ENCODE measurements at regions not wholly inside any gene's neighbourhood (a gene's known extent, or its start where the extent isn't known, plus 50 kb on each side); places are given as distances from the start of the nearest gene placed in this dataset.

DNA sequence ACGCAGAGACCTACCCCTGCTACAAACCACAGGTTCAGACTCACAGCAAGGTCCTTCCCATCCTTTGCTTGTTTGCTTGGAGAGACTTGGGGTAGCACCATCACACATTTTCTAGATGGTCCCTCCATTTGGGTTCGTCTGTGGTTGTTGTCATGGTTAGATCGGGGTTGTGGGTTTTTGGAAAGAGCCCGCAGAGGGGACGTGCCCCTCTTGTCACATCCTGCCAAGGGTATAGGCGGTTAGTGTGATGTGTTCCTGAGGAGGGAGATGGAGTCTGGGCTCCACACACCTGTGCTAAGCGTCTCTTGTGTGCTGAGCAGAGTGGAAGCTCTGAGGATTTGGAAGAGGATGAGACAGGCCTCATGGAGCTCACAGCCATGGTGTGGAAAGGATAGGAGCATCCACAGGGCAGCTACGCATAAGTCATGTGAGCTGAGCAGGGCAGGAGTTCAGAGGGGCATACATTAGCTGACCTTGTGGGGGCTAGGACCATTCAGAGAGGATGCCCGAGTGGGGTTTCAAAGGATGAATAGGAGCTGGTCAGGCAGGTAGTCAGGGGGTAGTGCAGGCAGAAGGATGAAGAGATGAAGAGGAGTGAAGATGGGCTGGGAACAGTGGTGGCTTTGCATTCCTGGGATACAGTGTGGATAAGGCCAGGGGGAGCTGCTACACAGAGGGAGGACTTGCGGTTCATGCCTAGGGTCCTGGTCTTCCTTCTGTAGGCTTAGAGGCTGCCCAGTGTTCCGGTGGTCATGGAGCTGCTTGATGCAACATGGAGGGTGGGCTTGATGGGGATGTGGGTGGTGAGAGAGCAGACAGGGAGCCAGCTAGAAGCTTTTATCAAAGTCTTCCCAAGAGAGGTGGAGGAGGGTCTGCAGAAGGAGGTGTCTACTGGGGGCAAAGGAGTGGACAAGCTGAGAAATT, 62.9 kb downstream of the ACKR3 start:
- H3K27me3 Mint-ChIP-seq: peaks cover 6% of the 10 kb centered on the region
- POLR2A ChIA-PET: no interaction called here
- no peak for DNase-seq
- H3K27ac Mint-ChIP-seq: no peak overlapping the region
- H3K4me1 Mint-ChIP-seq: peaks cover 5% of the 10 kb centered on the region
- H3K4me3 Mint-ChIP-seq: no peak overlapping the region
- no peaks in the 10 kb centered on the region for H3K36me3 Mint-ChIP-seq
- no peak for ATAC-seq (ENCODE audit: low read depth)
- H3K9me3 Mint-ChIP-seq: no peaks in the 10 kb centered on the region

DNA sequence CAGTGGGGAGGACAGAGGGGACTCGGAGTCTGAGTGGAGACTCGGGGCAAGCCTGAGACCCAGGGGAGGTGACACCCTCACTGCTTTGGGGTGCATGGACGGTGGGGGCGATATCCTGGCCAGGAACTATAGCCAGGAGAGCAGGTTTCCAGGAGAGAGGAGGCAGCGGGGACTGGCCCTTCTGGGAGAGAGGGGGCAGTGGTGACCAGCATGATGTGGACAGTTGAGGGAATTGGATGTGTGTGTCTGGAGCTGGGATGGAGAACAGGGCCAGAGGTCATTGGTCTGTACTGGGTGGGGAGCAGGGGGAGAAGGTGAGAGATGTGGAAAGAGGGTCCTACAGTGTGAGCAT, 63.6 kb downstream of the ACKR3 start:
- no peak overlapping the region for H3K4me3 Mint-ChIP-seq
- H3K27me3 Mint-ChIP-seq: peaks cover 8% of the 10 kb centered on the region
- H3K9me3 Mint-ChIP-seq: no peaks in the 10 kb centered on the region
- H3K27ac Mint-ChIP-seq: no peak overlapping the region
- H3K4me1 Mint-ChIP-seq: peaks cover 5% of the 10 kb centered on the region
- ATAC-seq (ENCODE audit: low read depth): no peak
- POLR2A ChIA-PET: no interaction called here
- DNase-seq: no peak
- no peaks in the 10 kb centered on the region for H3K36me3 Mint-ChIP-seq

DNA sequence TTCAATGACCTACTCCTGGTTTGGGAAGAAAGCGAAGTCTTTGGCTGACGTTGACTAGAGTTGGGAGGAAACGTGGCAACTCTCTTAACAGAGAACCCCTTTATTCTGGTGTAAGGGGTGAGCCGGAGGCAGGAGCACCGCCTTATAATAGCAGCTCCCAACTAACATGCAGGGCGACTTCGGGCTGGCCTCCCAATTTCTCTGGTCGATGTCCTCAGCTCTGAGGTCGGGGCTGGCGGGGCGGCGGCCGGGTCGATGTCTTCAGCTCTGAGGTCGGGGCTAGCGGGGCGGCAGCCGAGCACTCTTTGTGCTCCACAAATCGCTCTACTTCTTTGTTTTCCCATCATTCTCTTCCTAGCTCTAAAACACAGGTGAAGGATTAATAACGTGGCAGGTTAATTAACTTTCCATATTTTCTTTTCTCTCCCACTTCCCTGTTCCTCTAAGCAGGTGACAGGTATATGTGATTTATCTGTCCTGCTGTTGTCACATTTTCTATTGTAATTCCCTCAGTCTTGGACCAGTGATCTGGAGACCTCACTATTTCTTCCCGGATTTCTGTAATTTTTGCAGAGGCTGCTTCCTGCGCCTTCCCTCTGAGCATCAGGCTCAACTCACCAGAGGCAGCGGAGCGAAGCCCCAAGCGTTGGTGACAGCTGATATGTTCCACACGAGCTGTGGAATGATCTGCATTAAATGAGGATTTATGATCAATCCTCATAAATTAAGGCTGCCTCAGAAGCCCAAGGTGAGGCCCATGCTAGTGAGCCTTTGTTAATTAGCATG, 64.3 kb downstream of the ACKR3 start:
- H3K9me3 Mint-ChIP-seq: no peaks in the 10 kb centered on the region
- ATAC-seq (ENCODE audit: low read depth) (no peak), DNase-seq (no peak)
- H3K36me3 Mint-ChIP-seq: no peaks in the 10 kb centered on the region
- H3K4me1 Mint-ChIP-seq: peaks cover 5% of the 10 kb centered on the region
- POLR2A ChIA-PET: no interaction called here
- H3K27ac Mint-ChIP-seq: no peak overlapping the region
- peaks cover 10% of the 10 kb centered on the region for H3K27me3 Mint-ChIP-seq
- H3K4me3 Mint-ChIP-seq: no peak overlapping the region

GRCh38 chr2:236636261-236636660, 66.6 kb downstream of the ACKR3 start:
- DNase-seq: no peak
- H3K27me3 Mint-ChIP-seq: peaks cover 10% of the 10 kb centered on the region
- no peak overlapping the region for H3K4me3 Mint-ChIP-seq
- H3K27ac Mint-ChIP-seq: no peak overlapping the region
- ATAC-seq (ENCODE audit: low read depth): no peak
- H3K4me1 Mint-ChIP-seq: peaks cover 5% of the 10 kb centered on the region
- H3K36me3 Mint-ChIP-seq: no peaks in the 10 kb centered on the region
- no peaks in the 10 kb centered on the region for H3K9me3 Mint-ChIP-seq
- POLR2A ChIA-PET: no interaction called here

DNA sequence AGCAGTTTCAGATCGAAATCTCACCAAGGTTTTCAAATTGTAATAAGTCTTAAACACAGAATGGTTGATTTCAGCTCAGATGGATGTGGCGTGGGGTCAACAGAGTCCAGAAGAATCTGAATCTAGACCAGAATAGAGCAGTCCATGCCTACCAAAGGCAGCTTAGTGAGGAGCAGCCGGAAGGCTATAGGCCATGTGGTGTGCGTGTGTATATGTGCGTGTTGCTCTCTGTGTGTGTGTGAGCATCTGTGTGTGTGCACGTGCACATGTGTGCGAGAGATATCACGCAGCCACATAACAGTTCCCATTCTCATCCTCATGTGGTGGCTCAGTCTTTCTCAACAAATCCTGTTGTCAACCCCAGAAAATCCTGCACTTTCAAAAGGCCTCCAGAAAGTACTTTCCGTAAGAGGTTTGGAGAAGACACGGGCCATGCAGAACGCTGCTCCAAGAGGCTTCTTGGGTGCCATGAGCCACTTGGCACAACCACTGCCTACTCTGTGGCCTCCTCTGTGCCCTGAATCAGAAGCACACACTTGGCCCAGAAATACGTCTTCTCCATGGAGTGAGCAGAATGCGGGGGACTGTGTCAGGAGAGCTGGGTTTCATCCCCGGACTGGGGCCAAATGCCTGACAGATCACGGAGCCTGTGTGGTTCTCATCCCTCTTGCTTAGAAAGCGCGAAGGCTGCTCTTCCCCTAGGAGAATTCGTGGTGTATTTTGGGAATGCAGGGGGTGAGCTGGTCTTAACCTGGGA, 67.3 kb downstream of the ACKR3 start:
- DNase-seq: no peak
- H3K27ac Mint-ChIP-seq: no peak overlapping the region
- peaks cover 5% of the 10 kb centered on the region for H3K4me1 Mint-ChIP-seq
- peaks cover 3% of the 10 kb centered on the region for H3K9me3 Mint-ChIP-seq
- no peaks in the 10 kb centered on the region for H3K36me3 Mint-ChIP-seq
- peaks cover 10% of the 10 kb centered on the region for H3K27me3 Mint-ChIP-seq
- POLR2A ChIA-PET: no interaction called here
- no peak for ATAC-seq (ENCODE audit: low read depth)
- H3K4me3 Mint-ChIP-seq: no peak overlapping the region

DNA sequence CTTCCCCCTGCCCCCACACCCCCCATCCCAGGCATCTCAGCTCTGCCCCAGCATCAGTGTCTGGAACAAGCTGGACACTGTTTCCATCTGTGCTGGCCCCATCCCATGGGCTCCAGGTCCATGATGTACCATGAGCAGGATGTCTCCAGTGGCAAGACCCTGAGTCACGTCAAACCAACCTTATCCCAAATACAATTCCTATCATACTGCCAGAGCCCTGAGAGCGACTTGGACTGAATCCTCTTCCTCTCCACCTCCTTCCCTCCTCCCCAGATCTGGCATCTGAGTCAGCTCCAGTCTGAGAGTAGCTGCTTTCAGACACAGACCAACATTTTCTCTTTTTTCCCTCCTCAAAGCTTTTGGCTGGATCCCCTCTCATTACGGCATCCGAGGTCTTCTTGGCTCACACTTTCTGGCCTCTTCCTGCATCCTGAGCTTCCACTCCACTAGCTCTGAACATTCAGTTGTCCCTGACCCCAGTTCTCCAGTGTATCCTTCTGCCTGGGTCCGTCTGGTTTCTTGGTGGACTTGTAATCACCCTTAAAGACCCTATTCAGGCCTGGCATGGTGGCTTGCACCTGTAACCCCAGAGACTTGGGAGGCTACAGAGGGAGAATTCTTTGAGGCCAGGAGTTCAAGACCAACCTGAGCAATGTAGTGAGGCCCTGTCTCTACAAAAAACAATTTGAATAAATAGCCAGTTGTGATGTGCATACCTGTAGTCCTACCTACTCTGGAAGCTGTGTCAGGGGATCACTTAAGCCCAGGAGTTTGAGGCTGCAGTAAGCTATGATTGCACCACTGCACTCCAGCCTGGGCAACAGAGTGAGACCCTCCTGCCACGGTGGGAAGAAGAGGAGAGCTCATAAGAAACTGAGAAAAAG, 68.3 kb downstream of the ACKR3 start:
- peaks cover 3% of the 10 kb centered on the region for H3K9me3 Mint-ChIP-seq
- H3K27me3 Mint-ChIP-seq: peaks cover 12% of the 10 kb centered on the region
- no peak overlapping the region for H3K4me3 Mint-ChIP-seq
- no peak for ATAC-seq (ENCODE audit: low read depth)
- no peak for DNase-seq
- POLR2A ChIA-PET: no interaction called here
- H3K36me3 Mint-ChIP-seq: no peaks in the 10 kb centered on the region
- no peaks in the 10 kb centered on the region for H3K4me1 Mint-ChIP-seq
- no peak overlapping the region for H3K27ac Mint-ChIP-seq

DNA sequence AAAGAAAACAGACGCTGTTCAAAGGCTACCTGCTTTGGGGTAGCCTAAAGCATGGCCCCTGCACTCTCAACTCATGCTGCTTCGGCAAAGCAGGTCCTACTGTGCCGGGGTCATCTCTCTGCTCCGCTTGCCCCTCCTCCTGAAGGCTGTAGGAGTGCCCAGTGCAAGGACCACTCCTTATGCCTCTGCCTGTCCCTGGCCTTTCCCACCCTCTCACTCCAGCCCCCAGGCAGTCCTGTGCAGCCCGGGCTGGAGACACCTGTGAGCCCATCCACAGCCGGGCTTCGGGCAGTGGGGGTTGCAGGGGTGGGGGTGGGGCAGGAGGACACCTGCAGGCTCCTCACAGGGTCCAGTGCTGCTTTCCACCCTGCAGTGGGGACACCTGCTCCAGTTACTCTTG, 69.1 kb downstream of the ACKR3 start:
- no peak for ATAC-seq (ENCODE audit: low read depth)
- Mint-ChIP-seq H3K9me3 (peaks cover 4% of the 10 kb centered on the region), H3K27me3 (peaks cover 12% of the 10 kb centered on the region), H3K4me1 (no peaks in the 10 kb centered on the region), H3K4me3 (no peak overlapping the region), H3K27ac (no peak overlapping the region), H3K36me3 (no peaks in the 10 kb centered on the region)
- POLR2A ChIA-PET: no interaction called here
- DNase-seq: no peak

DNA sequence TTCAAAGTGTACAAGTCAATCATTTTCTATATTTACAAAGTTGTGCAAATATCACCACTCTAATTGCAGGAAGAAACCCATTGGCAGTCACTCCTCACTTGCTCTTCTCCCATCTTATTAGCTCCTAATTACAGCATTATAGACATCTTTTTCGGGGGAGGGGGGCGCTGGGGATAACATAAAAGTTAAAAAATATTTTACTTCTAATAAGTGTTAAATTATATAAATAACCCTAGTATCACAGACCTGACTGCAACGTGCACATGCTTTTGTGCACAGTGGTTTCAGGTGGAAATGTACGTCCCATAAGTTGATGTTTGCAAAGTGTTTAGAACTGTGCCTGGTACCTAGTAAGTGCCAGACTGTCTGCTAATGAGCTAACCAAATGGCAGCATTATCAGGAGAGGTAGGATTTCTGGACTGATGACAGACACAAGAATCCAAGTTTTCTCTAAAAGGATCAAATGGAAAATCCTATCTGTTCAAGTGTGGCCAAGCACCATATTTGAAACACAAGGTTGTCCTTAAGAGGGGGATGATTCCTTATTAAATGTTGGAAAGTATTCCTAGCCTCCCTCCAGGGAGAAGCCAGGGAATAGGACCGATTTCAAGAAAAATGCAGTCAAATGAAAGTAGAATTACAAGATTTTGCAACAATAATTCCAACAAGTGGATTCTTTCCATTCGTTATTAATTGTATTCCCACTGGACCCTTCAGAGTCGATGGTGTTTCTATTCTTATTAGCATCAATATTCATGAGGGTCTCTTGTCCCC, 70.0 kb downstream of the ACKR3 start:
- DNase-seq (no peak), ATAC-seq (ENCODE audit: low read depth) (no peak)
- Mint-ChIP-seq H3K9me3 (peaks cover 4% of the 10 kb centered on the region), H3K27me3 (peaks cover 12% of the 10 kb centered on the region), H3K4me3 (no peak overlapping the region), H3K36me3 (no peaks in the 10 kb centered on the region), H3K27ac (no peak overlapping the region), H3K4me1 (peaks cover 2% of the 10 kb centered on the region)
- POLR2A ChIA-PET: no interaction called here

GRCh38 chr2:236641051-236641726, 71.6 kb downstream of the ACKR3 start:
- Mint-ChIP-seq H3K27me3 (peaks cover 15% of the 10 kb centered on the region), H3K27ac (no peak overlapping the region), H3K4me1 (peaks cover 2% of the 10 kb centered on the region), H3K36me3 (no peaks in the 10 kb centered on the region), H3K4me3 (no peak overlapping the region), H3K9me3 (peaks cover 4% of the 10 kb centered on the region)
- POLR2A ChIA-PET: no interaction called here
- ATAC-seq (ENCODE audit: low read depth): no peak
- DNase-seq: no peak

DNA sequence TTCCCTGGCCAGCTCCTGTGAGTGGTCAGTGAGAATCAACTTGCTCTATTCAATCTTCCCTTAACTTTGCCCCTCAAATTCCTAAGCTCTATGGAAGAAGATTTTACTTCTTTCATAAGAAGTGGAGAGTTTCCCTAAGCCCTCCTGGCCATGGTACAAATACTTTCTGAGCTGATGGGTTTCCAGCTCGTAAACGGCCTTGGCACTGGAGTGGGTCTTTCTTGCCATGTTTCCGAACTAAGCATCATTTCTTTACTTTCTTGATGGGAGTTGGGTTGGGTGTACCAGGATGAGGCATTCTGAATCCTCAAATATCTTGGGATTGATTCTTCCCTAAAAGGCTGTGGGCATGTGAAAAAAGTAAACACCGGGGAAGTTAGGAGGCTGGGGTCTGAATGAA, 72.5 kb downstream of the ACKR3 start:
- DNase-seq (no peak), ATAC-seq (ENCODE audit: low read depth) (no peak)
- peaks cover 2% of the 10 kb centered on the region for H3K4me1 Mint-ChIP-seq
- H3K9me3 Mint-ChIP-seq: peaks cover 4% of the 10 kb centered on the region
- H3K36me3 Mint-ChIP-seq: no peaks in the 10 kb centered on the region
- no peak overlapping the region for H3K27ac Mint-ChIP-seq
- H3K4me3 Mint-ChIP-seq: no peak overlapping the region
- peaks cover 15% of the 10 kb centered on the region for H3K27me3 Mint-ChIP-seq
- POLR2A ChIA-PET: no interaction called here

DNA sequence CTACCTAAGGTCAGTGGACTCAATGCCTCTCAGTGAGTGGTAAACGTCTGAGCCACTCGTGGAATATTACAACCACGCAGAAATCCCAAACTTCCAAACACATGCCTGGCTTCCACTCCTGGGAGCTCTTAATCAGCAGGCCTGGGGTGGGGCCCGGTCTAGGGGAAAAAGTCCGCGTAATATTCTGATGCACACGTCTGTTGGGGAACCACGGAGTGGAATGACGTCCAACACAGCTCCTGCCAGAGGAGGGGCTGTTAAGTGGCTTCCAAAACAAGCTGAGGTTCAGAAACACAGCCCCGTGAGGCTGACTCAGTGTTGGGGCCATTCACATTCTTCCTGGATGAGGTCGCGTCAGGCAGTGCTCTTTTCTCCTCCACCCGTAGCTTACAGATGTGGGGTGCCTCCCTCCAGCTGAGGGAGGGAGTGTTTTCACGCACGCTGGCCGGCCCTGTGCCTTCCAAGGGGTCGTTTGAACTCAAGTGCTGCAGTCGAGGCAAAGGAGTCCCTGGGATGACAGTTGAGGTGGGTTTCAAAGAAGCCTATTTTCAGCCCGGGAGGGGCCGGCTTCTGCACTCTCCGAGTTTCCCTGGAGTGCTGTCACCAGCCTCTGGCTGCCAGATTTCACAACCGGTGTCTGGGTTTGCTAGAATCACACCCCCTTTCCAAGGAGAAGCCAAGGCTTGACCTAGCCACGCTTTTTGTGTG, 73.1 kb downstream of the ACKR3 start:
- no peak for DNase-seq
- peaks cover 4% of the 10 kb centered on the region for H3K9me3 Mint-ChIP-seq
- ATAC-seq (ENCODE audit: low read depth): no peak
- no peaks in the 10 kb centered on the region for H3K36me3 Mint-ChIP-seq
- POLR2A ChIA-PET: no interaction called here
- H3K27me3 Mint-ChIP-seq: peaks cover 10% of the 10 kb centered on the region
- peaks cover 2% of the 10 kb centered on the region for H3K4me1 Mint-ChIP-seq
- H3K27ac Mint-ChIP-seq: no peak overlapping the region
- no peak overlapping the region for H3K4me3 Mint-ChIP-seq
